Adrenal gland (tissue), 5 donors: ENCODE measurements at regions not wholly inside any gene's neighbourhood (a gene's known extent, or its start where the extent isn't known, plus 50 kb on each side); places are given as distances from the start of the nearest gene placed in this dataset.

Experiments used
- CTCF ChIP-seq, 6 experiments: fragments of 450-650 bp in 4 of 6; fragments of 200-600 bp in 2 of 6; sonication (generic) in 1 of 6; IDR thresholded peaks; 1 replicate in 5 of 6; 2 replicates in 1 of 6; pipeline versions ENCODE4 v1.5.1 to v1.8.0; 2016 to 2021; ENCODE audit warnings: antibody characterized with exemption in 6 of 6, mild to moderate bottlenecking in 2 of 6, moderate library complexity in 1 of 6
- POLR2A ChIP-seq, 2 donors: fragments of 450-650 bp; IDR thresholded peaks; one replicate each; pipeline ENCODE4 v1.6.1; 2017; ENCODE audit warnings: antibody characterized with exemption in 2 of 2, mild to moderate bottlenecking in 2 of 2, moderate library complexity in 1 of 2
- donor health status: DM: no; HTN: no; CAD: no.

GRCh38 chr1:157288996-157289395 is 150.8 kb upstream of the ETV3 start:
- TF ChIP-seq POLR2A (IDR thresholded peaks at IDR 0.05) (no peak), CTCF (IDR thresholded peaks at IDR 0.05) (no peak)
